OCI-LY1 (cell line): ENCODE measurements at regions not wholly inside any gene's neighbourhood (a gene's known extent, or its start where the extent isn't known, plus 50 kb on each side); places are given as distances from the start of the nearest gene placed in this dataset.

Experiments
- H2AFZ ChIP-seq: fragments of 200-600 bp; sonication (generic), shearing (Covaris generic); 2 replicates; pipeline ENCODE4 v1.6.0; 2014; ENCODE audit warnings: antibody characterized with exemption, mild to moderate bottlenecking, low read length
- H3F3A ChIP-seq: fragments of 200-600 bp; sonication (generic), shearing (Covaris generic); 2 replicates; pipeline ENCODE4 v1.6.0; 2014; ENCODE audit warnings: mild to moderate bottlenecking, antibody characterized with exemption, low read length, moderate library complexity; ENCODE audit not compliant: insufficient read depth
- H3K27ac ChIP-seq: fragments of 200-600 bp; sonication (generic); 2 replicates; pipeline ENCODE4 v1.5.1; 2014; ENCODE audit warnings: low read length, mixed run types, mild to moderate bottlenecking, low read depth; ENCODE audit not compliant: poor library complexity, severe bottlenecking
- H3K27me3 ChIP-seq: fragments of 200-600 bp; sonication (generic); 2 replicates; pipeline ENCODE4 v1.6.0; 2014; ENCODE audit warnings: antibody characterized with exemption, mild to moderate bottlenecking, low read length, moderate library complexity; ENCODE audit not compliant: insufficient read depth
- H3K36me3 ChIP-seq: fragments of 200-600 bp; sonication (generic); 2 replicates; pipeline ENCODE4 v1.6.1; 2014; ENCODE audit warnings: mild to moderate bottlenecking, antibody characterized with exemption, low read length, moderate library complexity, mixed read lengths; ENCODE audit not compliant: insufficient read depth
- H3K4me1 ChIP-seq: fragments of 200-600 bp; sonication (generic); 2 replicates; pipeline ENCODE4 v1.5.1; 2014; ENCODE audit warnings: mild to moderate bottlenecking, low read length, moderate library complexity; ENCODE audit not compliant: insufficient read depth, severe bottlenecking
- H3K4me2 ChIP-seq: fragments of 200-600 bp; sonication (generic), shearing (Covaris generic); 2 replicates; pipeline ENCODE4 v1.6.1; 2014; ENCODE audit warnings: low read length
- H3K4me3 ChIP-seq: fragments of 200-600 bp; sonication (generic); 2 replicates; pipeline ENCODE4 v1.5.1; 2014; ENCODE audit warnings: low read length, low read depth, mild to moderate bottlenecking, mixed read lengths; ENCODE audit not compliant: poor library complexity, severe bottlenecking
- H3K79me2 ChIP-seq: fragments of 200-600 bp; shearing (Covaris generic); 2 replicates; pipeline ENCODE4 v1.6.1; 2016; ENCODE audit warnings: mixed run types, low read length, mixed read lengths; ENCODE audit not compliant: insufficient read depth
- H3K9ac ChIP-seq: fragments of 200-600 bp; sonication (generic), shearing (Covaris generic); 2 replicates; pipeline ENCODE4 v1.6.1; 2014; ENCODE audit warnings: mild to moderate bottlenecking, low read length, mixed read lengths
- H3K9me2 ChIP-seq: fragments of 200-600 bp; sonication (generic), shearing (Covaris generic); 2 replicates; pipeline ENCODE4 v1.6.1; 2014; ENCODE audit warnings: low read depth, mild to moderate bottlenecking, low read length, mixed read lengths
- H3K9me3 ChIP-seq: fragments of 200-600 bp; shearing (Covaris generic); 2 replicates; pipeline ENCODE4 v1.6.1; 2014; ENCODE audit warnings: low read length, mixed read lengths
- H4K20me1 ChIP-seq: fragments of 200-600 bp; sonication (generic), shearing (Covaris generic); 2 replicates; pipeline ENCODE4 v1.6.0; 2016; ENCODE audit warnings: mild to moderate bottlenecking, low read length; ENCODE audit not compliant: insufficient read depth
- CTCF ChIP-seq: fragments of 200-600 bp; sonication (generic), shearing (Covaris generic); IDR thresholded peaks from 2 replicates; pipeline ENCODE4 v1.5.1; 2017; ENCODE audit warnings: mild to moderate bottlenecking, antibody characterized with exemption, low read length, moderate library complexity, mixed read lengths
- EZH2 ChIP-seq: fragments of 200-600 bp; sonication (generic), shearing (Covaris generic); IDR thresholded peaks from 2 replicates; pipeline ENCODE4 v1.8.0; 2017; ENCODE audit warnings: borderline replicate concordance, mixed run types, mild to moderate bottlenecking, antibody characterized with exemption, low read length, moderate library complexity, mixed read lengths

- TF ChIP-seq CTCF = no peak
- no peak for TF ChIP-seq EZH2
- Histone ChIP-seq H3K27ac (no peak overlapping the region), H3K27me3 (no peaks in the 10 kb centered on the region), H3K9me3 (no peaks in the 10 kb centered on the region), H3K4me1 (no peaks in the 10 kb centered on the region), H4K20me1 (no peaks in the 10 kb centered on the region), H3K36me3 (no peaks in the 10 kb centered on the region), H3K4me2 (no peak overlapping the region), H3K9ac (no peak overlapping the region), H2AFZ (no peak overlapping the region), H3F3A (no peaks in the 10 kb centered on the region), H3K9me2 (no peaks in the 10 kb centered on the region), H3K79me2 (no peaks in the 10 kb centered on the region), H3K4me3 (no peak overlapping the region)
Observed at GRCh38 chr13:44026194-44026593, 146.5 kb downstream of the LACC1 start.

GRCh38 chr13:44028734-44029133 is 149.0 kb downstream of the LACC1 start:
- Histone ChIP-seq H3K27ac (no peak overlapping the region), H3K79me2 (no peaks in the 10 kb centered on the region), H3K27me3 (no peaks in the 10 kb centered on the region), H3F3A (no peaks in the 10 kb centered on the region), H3K9me2 (no peaks in the 10 kb centered on the region), H3K9ac (no peak overlapping the region), H3K4me2 (no peak overlapping the region), H3K4me3 (no peak overlapping the region), H4K20me1 (no peaks in the 10 kb centered on the region), H3K36me3 (no peaks in the 10 kb centered on the region), H3K4me1 (no peaks in the 10 kb centered on the region), H3K9me3 (no peaks in the 10 kb centered on the region), H2AFZ (no peak overlapping the region)
- TF ChIP-seq CTCF (no peak), EZH2 (no peak)

GRCh38 chr13:44030615-44031014 is 150.9 kb downstream of the LACC1 start:
- Histone ChIP-seq H3K9ac (no peak overlapping the region), H3K79me2 (no peaks in the 10 kb centered on the region), H3K27me3 (no peaks in the 10 kb centered on the region), H3K4me3 (no peak overlapping the region), H3K9me2 (no peaks in the 10 kb centered on the region), H3F3A (no peaks in the 10 kb centered on the region), H3K4me1 (no peaks in the 10 kb centered on the region), H3K27ac (no peak overlapping the region), H2AFZ (no peak overlapping the region), H3K4me2 (no peak overlapping the region), H3K9me3 (no peaks in the 10 kb centered on the region), H4K20me1 (no peaks in the 10 kb centered on the region), H3K36me3 (no peaks in the 10 kb centered on the region)
- TF ChIP-seq CTCF (no peak), EZH2 (no peak)
